Endometrial microvascular endothelial cells (primary cell): ENCODE measurements at regions not wholly inside any gene's neighbourhood (a gene's known extent, or its start where the extent isn't known, plus 50 kb on each side); places are given as distances from the start of the nearest gene placed in this dataset.
"Not testable (repeated sequence)": the region's sequence is repeated elsewhere in the genome, so short reads cannot be mapped to it uniquely, and the experiment has no call there.

Source experiments
- in situ Hi-C: cut with HindIII; loops from 2 replicates; pipeline ENCODE4 v1.10.0; 2017; ENCODE audit warnings: low sequenced_read_pairs, low pct_unique_long_range_greater_than_20kb; ENCODE audit errors: inconsistent ontology term

DNA sequence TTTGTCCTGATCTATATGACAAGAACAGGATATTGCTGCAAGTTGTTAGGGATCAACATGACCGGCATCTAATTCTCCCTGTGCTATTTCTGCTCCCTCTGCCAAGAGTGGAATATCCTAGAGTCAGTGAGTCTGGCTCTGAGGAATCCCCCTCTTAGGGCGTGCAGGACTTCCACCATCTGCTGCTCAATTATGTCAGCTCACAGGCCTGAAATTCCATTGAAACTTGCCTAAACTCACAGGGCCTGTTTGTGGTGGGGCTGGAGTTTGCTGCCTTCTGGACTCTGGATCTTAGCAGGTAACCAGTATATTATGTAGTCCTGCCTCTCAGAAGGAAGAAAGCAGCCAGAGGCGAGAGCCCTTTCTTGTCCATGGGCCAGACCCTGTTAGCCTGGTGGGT lies 323.0 kb downstream of the TSN start:
- in situ Hi-C loops, result no loop called here

DNA sequence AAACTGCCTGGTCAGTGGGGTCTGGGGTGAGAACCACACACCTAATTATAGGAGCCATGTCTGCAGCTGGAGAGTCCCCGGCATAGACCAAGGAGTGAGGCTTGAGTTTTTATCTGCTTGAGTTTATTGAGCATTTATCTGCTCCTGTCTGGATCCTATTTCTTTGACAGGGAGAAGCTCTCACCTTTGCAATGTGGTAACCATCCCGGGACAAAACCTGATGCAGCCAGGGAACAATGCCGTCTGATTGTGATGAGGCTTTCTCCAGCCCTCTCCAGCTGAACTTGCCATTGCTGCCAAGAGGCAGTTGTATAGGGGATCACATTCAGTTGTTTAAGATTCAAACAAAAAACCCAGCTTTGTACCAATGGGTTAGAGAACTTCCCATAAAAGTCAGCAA lies 324.4 kb downstream of the TSN start:
- in situ Hi-C loops, result no loop called here

DNA sequence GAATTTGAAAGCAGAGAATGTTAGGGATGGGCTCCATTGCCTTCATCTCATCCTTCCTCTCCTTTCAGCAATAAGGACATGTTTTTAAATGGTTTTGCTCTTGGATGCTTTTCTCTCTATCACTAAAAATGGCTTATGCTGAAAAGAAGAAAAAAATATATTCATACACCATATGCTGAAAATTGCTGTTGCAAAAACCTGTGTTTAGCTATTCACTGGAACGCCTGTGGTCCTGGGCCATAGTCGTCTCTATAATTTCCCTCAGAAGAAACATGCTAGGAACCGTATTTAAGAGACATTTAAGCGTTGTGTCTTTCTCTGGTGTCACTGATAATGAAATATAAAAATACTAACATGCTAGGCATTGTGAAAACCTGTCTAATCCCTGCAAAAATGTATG lies 324.9 kb downstream of the TSN start:
- in situ Hi-C loops, result no loop called here

GRCh38 chr2:122080871-122081270 lies 325.4 kb downstream of the TSN start:
- in situ Hi-C loops, result no loop called here

DNA sequence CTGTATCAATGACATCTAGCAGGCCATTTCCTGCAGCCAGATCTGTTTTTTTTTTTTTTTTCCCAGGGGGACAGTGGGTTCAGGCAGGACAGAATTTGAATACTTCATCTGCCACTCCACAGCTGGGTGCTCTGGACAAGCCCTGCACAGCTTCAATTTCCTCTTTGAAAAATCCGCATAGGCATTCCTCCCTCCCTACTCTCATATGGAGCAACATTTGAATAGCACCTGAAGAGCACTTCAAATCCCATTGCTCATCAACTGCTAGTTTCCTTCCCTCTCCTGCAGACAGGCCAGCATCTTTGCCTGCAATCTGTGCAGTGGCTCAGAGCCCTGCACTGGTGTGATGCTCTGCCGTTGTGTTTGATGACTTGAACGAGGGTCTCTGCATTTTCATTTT lies 326.3 kb downstream of the TSN start:
- in situ Hi-C loops, result no loop called here

- in situ Hi-C loops, result no loop called here
Observed at GRCh38 chr2:122083256-122084048, 328.0 kb downstream of the TSN start.

DNA sequence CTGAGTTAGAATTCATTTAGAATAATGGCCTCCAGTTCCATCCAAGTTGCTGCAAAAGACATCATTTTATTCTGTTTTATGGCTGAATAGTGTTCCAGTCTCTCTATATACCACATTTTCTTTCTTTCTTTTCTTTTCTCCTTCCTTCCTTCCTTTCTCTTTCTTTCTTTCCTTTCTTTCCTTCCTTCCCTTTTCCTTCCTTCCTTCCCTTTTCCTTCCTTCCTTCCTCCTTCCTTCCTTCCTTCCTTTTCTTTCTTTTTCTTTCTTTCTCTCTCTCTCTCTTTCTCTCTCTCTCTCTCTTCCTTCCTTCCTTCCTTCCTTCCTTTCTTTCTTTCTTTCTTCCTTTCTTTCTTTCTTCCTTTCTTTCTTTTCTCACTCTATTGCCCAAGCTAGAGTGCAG lies 330.2 kb downstream of the TSN start:
- in situ Hi-C loops, result not testable (repeated sequence)

- in situ Hi-C loops, result no loop called here
Observed at GRCh38 chr2:122094557-122094956, 339.1 kb downstream of the TSN start.

DNA sequence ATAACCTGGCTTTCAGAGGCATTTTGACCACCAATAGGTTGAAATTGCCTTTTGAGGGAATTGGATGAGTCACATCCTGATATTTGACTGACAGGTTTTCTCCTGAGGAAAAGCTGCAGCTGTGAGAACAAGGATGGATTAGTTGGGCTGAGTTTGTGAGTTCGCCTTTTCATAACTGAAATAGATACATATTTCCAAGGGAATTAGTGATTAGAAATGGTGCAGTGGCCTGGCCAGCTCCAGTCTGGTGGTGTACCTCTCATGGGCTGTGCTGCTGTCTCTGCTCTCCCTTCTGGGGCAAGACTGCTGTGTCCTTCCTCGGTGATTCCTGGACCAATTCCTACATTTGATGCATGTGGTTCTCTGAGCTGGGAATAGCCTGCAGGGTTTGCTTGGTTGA lies 341.3 kb downstream of the TSN start:
- in situ Hi-C loops, result no loop called here

DNA sequence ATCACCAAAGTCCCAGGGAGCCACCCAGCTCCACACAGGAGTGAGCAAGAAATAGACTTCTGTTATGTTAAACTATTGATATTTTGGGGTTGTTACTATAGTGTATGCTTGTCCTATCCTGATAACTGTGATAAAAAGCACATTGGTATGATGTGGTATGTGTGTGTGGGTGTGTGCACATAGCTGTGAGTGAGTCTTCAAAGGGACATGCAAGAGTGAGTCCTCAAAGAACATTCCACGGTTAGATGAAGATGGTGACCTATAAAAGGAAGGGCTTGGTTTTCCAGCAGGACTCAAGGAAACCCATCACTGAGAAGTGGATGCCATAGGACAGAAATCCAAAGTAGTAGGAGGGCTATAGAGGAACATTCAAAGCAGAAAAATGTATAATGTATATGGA lies 342.9 kb downstream of the TSN start:
- in situ Hi-C loops, result no loop called here

GRCh38 chr2:122100346-122100745 lies 344.9 kb downstream of the TSN start:
- in situ Hi-C loops, result no loop called here

- in situ Hi-C loops, result no loop called here
Observed at GRCh38 chr2:122100756-122101155, 345.3 kb downstream of the TSN start.

DNA sequence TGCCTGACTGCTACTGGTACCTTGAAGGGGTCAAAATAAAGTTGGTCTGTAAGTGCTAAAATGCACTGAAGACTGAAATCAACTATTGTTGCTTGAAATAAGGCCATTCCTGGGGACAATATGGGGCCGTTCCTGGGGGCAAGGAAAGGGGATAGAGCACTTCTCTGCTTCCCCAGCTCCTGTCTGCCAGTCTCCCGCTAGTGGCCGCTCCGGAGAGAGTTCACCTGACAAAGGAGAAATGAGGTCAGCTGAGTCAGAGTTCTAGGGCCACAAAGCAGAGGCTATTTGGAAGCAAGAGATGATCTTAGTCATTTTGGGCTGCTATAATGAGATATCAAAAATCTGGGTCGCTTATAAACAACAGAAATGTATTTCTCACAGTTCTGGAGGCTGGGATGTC lies 345.9 kb downstream of the TSN start:
- in situ Hi-C loops, result no loop called here

DNA sequence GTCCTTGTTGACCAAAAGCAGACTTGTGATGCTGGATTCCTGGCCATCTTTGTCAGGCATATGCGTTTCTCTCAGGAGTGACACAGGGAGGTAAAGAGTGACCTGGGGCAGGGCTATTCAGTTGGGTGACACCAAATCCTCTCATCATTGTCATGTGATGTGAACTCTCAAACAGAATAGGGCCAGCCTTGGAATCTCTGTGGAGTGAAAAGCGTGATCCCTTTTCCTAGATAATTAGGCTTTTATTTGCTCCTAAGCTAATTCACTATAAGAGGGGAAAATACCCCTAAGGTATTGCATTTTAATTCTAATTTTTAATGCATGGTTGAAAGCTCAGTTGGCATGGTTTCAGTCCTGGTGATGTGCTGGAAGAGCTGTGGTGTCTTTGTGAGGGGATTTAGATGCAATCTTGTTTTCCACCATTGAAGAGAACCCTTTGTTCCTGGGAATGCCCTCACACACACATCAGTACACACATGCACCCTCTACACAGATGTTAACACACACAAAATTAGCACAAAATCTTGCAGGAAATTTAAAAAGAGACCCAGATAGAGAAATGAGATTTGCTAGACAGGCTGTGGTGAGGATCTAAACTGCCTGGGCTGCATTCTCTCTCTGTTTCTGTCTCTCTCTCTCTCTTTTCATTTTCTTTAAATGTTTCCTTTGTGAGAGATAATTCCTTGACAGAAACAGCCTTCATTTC lies 349.9 kb downstream of the TSN start:
- in situ Hi-C loops, result no loop called here

DNA sequence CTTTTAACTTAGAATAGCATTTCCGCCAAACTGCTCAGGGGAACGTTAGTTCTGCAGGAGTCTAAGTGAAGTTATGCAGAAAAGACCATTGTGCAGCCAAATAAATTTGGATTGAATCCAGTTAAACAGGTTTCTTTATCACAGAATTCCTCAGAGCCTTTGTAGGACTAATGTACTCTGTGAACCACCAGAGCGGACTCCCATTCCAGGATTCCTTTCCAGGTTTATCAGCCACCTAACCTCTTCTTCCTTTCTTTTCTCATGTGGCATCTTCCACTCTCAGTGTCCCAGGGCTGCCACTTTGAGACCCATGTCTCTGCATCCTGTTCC lies 350.4 kb downstream of the TSN start:
- in situ Hi-C loops, result no loop called here

DNA sequence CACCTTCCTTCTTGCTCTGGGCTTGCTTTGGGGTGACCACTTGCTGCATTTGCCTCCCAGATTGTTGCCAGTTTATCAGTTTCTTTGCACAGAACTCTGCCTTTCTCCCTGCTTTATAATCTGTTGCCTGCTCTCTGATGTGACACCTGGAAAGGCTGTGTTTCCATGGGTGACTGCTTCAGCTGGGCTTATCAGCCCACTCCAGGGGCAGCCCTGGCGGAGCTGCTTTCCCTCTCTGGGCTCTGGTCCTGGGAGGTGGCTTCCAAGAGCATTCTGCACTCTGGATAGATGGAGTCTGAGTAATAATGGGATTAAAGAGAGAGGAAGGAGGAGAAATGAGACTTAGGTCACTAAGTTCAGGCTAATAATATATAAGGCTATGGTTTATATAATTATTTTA lies 352.7 kb downstream of the TSN start:
- in situ Hi-C loops, result no loop called here

- in situ Hi-C loops, result no loop called here
Observed at GRCh38 chr2:122112216-122113005, 357.0 kb downstream of the TSN start.

DNA sequence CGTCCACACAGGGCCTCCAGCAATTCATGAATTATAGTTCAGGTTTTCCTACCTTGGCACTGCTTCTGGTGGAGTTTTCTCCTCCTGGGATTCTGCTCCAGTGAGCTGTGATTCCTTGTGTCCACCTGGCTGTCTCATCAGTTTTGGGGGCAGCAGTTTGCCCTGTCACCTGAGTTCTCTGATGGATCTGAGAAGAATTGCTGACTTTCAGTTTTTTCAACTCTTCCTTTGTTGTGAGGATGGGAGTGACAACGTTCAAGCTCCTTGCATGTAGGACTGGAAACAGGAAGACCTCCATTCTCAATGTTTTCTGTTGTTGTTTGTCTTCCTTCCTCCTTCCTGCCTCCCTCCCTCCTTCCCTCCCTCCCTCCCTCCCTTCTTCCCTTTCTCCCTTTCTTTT lies 359.0 kb downstream of the TSN start:
- in situ Hi-C loops, result no loop called here

- in situ Hi-C loops, result no loop called here
Observed at GRCh38 chr2:122117371-122117770, 361.9 kb downstream of the TSN start.

DNA sequence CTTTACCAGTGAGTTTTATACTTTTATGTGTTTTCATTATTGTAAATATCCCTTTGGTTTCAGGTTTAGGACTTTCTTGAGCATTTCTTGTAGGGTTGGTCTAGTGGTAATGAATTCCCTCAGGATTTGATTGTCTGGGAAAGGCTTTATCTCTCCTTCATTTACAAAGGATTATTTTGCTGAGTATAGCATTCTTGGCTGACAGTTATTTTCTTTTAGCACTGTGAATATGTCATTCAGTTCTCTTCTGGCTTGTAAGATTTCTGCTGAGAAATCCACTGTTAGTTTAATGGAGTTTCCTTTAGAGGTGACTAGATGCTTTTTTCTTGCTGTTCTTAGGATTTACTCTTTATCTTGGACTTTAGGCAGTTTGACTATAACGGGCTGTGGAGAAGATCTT lies 373.9 kb downstream of the TSN start:
- in situ Hi-C loops, result no loop called here
